ENCODE measurements at regions not wholly inside any gene's neighbourhood (a gene's known extent, or its start where the extent isn't known, plus 50 kb on each side); places are given as distances from the start of the nearest gene placed in this dataset.

DNA sequence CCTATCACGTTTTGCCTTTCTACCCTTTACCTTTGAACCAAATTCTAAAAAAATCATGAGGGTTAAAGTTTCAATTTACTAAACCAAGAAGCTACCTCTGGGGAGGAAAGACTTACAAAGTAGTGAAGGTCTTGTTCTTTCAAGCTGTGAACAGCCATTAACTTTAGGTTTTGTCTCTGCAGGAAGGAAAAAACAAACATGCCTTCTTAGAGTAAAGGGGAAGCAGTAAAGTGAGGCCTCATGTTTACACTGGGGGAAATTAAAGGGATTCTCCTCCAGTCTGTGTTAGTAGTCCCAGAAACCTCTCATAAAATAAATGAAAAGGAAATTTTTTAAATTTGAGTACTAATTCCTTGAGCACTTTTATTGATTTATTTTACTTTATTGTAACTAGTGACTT lies 780.2 kb upstream of the ADGRL2 start:
- H3K4me3 ChIP-seq (ENCODE audit: low read length): no peak overlapping the region
- no peak for TF ChIP-seq ZNF274 (IDR thresholded peaks at IDR 0.05; ENCODE audit: low read depth, low read length)

DNA sequence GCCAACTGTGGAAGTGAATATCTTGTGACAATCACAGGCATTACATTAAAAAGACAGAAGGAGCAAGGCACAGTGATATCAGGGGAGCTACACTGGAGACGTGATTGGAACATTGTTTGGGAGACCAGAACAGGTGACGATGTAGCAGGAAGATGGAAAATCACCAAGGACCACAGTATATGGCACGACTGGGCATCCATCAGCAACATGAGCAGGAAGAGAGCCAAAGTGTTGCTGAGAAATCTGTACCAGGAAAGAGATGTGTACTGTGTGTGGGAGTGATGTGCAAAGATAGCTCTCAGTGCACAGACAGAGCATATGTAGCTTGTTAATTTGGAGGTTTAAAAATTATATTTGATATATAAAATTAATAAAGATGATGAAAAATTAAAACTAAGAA lies 790.6 kb upstream of the ADGRL2 start:
- H3K4me3 ChIP-seq (ENCODE audit: low read length): no peak overlapping the region
- no peak for TF ChIP-seq ZNF274 (IDR thresholded peaks at IDR 0.05; ENCODE audit: low read depth, low read length)

DNA sequence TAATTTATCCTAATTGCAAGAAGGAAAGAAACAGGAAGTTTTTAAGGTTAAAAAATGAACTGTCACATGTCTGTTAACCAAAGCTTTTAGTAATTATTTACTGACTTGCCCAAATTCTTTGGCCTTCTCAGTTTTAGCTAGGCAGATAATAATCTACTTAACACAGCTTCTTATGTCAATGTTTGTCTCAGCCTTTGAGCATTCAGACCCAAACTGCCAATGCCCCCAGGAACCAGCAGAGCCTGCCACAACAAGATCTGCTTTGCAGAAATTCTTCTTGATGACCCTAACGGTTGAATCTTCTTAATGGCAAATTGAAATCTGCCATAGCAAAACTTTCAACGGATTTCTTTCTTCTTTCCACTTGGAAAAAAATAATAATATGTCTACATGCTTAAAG lies 792.4 kb upstream of the ADGRL2 start:
- no peak for TF ChIP-seq ZNF274 (IDR thresholded peaks at IDR 0.05; ENCODE audit: low read depth, low read length)
- H3K4me3 ChIP-seq (ENCODE audit: low read length): no peak overlapping the region

DNA sequence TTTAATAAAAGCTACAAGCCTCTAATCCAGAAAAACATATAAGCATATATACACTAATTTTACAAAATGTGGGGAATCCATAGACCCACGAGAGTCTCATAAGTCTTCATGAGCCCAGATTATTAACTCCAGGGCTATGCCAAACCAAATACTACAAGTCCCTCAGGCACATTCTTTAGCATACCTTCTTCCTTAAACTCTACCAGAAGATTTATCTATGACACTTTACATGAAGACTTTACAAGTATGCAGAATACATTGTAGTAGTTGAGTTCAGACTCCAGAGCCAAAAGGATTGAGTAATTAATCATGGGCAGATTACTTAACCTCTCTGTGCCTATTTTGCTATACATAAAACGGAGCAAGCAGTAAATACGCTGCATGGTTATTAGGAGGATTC lies 793.7 kb upstream of the ADGRL2 start:
- no peak overlapping the region for H3K4me3 ChIP-seq (ENCODE audit: low read length)
- no peak for TF ChIP-seq ZNF274 (IDR thresholded peaks at IDR 0.05; ENCODE audit: low read depth, low read length)

DNA sequence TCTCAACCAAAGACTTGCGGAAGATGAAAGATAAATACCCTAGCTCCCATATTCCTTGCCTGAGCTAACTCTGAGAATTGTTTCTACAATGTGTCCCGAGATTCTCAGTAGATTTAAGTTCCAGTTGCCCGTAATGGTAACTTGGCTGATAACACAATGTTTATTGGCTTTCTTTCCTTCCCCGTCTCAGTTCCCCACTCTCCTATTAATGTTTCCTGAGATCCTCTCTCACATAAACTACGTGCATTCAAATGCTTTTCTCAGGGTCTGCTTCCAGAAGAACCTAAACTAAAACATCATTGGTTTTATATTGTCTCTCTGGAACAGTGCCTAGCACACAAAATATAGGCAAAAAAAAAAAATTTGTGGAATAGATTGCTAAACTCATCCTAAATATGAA lies 794.2 kb upstream of the ADGRL2 start:
- TF ChIP-seq ZNF274 (IDR thresholded peaks at IDR 0.05; ENCODE audit: low read depth, low read length): no peak
- H3K4me3 ChIP-seq (ENCODE audit: low read length): no peak overlapping the region

DNA sequence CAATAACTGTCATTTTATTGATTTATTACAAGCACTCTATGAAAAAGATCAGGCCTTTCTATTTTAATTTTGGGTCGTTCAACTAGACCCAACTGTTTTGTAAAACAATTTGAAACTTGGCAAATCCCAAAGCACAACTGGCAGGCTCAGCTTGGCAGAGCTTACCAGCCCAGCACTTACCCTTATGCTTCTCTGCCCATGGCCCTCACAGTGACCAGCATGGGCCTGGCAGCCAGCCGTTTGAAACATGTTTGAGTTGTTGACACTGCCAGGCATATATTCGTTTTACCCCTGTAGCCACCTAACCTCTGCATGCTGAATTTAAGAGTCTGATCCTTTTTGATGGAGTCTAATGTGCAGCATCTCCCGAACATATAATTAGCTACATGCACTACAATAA lies 796.7 kb upstream of the ADGRL2 start:
- H3K4me3 ChIP-seq (ENCODE audit: low read length): no peak overlapping the region
- no peak for TF ChIP-seq ZNF274 (IDR thresholded peaks at IDR 0.05; ENCODE audit: low read depth, low read length)

DNA sequence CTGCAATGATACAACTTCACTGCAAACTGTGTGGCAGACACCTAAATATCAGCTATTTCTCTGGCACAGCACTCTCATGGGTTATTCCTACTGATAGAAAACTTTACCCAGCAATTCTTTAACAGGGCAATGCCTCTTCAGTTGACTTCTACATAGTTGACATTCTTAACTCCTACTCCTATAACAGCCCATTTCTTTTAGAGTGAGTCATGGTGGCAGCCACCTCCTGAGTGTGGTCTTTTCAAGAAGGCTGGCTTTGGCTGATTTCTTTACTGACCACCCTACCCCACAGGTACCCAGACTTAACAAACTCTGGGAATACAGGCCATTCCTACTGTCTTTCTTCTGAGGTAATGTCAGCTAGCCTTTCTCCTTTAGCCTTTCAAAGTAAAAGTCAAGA lies 805.8 kb upstream of the ADGRL2 start:
- no peak overlapping the region for H3K4me3 ChIP-seq (ENCODE audit: low read length)
- no peak for TF ChIP-seq ZNF274 (IDR thresholded peaks at IDR 0.05; ENCODE audit: low read depth, low read length)

DNA sequence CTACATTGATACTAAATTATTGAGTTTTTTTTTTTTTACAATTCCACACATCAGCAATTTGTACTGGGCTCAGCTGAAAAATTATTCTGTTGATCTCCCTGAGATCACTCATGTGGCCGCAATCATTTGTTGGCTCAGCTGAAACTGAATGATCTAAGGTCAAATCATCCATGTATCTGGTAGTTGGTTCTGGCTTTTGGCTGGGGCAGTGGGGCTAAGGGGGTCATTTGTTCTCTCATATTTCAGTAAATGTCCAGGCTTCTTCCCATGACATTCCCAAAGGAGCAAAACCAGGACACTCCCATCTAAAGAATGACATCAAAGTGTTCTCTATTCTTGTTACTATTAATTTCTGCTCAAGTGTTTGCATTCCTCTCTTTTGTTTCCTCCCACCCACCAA lies 806.7 kb upstream of the ADGRL2 start:
- H3K4me3 ChIP-seq (ENCODE audit: low read length): no peak overlapping the region
- no peak for TF ChIP-seq ZNF274 (IDR thresholded peaks at IDR 0.05; ENCODE audit: low read depth, low read length)

DNA sequence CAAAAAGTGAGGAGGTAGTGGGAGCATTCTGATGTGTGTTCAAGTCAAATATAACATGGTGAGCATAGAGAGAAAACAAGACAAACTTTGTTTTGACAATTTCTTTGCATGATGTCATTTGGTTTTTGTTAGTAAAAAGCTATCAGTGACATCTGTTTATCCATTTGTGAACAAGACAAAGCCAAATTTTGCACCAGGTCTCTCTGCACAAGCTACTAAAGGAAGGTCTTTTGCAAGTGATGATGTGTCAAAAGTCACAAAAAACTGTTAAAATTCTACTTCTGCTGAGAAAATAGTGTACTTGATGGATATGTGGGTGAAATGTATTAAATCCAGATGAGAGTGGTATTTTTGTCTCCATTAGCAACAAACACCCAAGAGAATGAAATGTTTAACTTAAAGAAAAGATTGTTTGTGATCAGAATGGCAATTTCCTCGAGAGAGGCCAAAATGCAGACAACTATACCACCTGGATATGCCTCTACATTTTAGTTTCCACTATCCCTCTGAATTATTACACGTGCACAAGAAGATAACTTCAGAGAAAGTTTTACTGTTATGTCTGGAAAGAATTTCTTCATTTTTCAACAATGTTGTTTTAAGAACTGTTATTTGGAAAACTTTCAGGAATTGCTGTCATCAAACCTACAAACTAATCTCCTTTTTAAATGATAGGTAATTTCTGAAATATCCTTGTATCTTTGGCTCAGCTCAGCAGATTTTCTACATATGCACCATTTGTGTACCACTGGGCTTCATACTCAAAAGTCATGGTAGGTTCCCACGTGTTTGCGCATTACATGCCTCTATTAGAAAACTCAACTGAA lies 807.4 kb upstream of the ADGRL2 start:
- no peak overlapping the region for H3K4me3 ChIP-seq (ENCODE audit: low read length)

DNA sequence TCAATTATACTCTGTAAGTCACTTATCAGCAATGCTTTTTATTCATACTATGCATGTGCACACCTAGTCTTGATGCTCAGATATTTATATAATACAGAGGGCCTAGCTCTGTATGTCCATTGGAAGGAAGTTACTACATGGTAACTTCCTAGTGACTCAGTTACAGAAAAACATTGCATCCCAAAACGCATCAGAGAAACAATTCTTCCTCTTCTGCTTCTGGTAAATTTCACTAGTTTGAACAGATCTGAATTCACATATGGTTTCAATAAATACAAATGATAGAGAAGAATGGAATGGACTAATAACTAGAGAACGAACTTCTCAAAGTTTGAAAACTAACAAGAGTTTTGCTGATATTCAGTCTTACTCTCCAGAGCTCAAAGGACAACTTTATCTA lies 811.3 kb upstream of the ADGRL2 start:
- no peak overlapping the region for H3K4me3 ChIP-seq (ENCODE audit: low read length)
- no peak for TF ChIP-seq ZNF274 (IDR thresholded peaks at IDR 0.05; ENCODE audit: low read depth, low read length)

More for the DNA sequence above, 807.4 kb upstream of the ADGRL2 start:
- TF ChIP-seq ZNF274 (IDR thresholded peaks at IDR 0.05; ENCODE audit: low read depth, low read length): no peak

DNA sequence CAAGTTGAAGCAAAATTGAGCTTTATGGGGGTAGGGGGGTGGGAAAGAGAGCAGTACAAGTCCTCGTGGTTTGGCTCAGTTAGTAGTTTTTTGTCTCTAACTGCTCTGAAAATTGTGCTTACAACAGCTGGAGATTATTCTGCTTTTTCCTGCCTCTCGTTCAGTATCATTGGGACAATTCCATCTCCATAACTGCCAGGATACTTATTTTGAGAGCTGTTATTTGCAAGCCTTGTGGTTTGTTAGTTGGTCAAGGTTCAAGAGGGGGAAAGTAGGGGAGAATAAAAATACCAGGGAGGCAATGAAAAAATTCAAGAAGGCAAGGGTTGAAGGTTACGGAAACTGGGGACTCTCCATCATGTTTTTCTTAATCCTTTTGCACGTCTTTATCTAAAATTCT lies 811.8 kb upstream of the ADGRL2 start:
- TF ChIP-seq ZNF274 (IDR thresholded peaks at IDR 0.05; ENCODE audit: low read depth, low read length): no peak

DNA sequence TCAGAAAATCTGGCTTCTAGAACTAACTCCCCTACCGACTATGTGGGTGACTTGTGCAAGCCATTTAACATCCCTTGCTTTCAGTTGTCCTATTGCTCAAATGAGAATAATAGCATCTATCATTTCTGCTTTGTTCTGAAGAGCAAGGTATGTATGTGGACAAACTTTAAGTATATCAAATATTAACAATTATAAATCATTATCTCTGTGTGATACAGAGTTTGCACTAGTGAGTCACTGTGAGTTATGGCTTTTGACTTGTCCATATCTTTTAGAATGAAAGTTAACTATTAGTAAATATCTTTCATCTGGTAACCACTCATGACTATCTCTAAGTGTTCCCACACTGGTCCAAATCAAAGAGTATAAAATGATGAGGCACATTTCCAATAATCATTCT lies 812.9 kb upstream of the ADGRL2 start:
- no peak for TF ChIP-seq ZNF274 (IDR thresholded peaks at IDR 0.05; ENCODE audit: low read depth, low read length)
- no peak overlapping the region for H3K4me3 ChIP-seq (ENCODE audit: low read length)

More for the DNA sequence above, 811.8 kb upstream of the ADGRL2 start:
- H3K4me3 ChIP-seq (ENCODE audit: low read length): no peak overlapping the region

DNA sequence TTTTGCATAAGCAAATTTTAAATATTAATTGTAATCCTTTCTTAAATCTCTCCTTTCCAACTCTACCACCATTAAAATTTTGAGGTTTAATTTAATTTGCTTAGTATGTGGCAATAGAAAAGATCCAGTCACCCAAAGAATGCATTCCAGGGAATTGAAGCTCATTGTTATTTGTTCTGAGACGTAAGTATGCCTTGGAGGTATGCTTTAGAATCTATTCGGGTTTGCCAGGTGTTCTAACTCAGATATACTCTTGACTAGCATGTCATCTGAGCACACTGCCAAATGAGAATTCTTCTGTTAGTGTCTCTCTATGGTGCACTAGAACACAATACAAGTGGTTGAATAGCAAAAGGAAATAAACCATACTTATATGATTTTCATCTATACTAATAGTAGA lies 813.6 kb upstream of the ADGRL2 start:
- no peak overlapping the region for H3K4me3 ChIP-seq (ENCODE audit: low read length)
- no peak for TF ChIP-seq ZNF274 (IDR thresholded peaks at IDR 0.05; ENCODE audit: low read depth, low read length)

DNA sequence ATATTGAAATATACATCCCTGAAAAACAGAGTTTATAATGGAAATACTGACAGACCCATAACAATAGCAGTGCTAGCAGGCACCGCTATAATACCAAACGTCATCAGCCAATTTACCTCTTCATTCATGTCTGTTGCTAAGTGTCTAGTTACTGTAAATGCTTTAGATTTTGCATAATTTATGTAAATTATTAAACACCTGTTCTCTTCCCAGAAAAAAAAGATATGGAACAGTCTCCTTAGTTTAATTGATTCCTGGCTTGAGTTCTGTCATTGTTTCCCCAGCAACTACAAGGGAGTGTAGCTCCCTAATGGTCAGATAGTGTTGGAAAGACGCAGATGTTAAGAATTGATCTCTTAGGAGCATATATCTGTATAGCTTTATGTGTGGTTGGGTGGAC lies 817.9 kb upstream of the ADGRL2 start:
- H3K4me3 ChIP-seq (ENCODE audit: low read length): no peak overlapping the region
- TF ChIP-seq ZNF274 (IDR thresholded peaks at IDR 0.05; ENCODE audit: low read depth, low read length): no peak

DNA sequence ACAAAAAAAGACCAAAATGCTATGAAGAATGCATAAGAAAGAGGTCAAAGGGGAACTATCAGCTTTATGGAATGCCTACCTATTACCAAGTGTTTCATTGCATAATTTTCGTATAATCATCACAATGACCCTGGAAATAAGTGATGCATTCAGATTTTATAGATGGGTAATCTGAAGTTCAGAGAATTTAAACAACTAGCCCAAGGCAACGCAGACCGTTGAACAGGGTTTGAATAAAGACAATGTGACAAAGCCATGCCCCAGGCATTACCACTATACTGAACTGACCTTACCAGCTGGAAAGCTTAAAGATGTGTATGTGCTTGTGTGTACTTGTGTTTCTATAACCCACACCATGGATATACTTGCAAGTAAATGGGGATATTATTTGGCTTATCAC lies 827.6 kb upstream of the ADGRL2 start:
- no peak overlapping the region for H3K4me3 ChIP-seq (ENCODE audit: low read length)
- TF ChIP-seq ZNF274 (IDR thresholded peaks at IDR 0.05; ENCODE audit: low read depth, low read length): no peak

DNA sequence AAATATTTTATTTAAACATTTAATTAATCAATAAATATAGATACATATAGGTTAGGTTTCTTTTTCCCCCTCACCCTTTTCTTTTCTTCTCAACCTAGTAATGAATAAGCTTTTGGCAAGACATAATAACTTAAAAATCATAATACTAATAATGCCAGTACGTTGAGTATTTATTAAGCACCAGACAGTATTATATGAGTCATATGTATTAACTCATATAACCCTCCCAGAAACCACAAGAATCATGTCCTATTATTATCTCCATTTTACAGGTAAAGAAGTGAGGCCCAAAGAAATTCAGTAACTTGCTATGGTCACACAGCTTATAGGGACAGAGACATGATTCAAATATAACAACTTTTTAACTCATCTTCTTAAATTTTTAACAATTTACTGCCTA lies 834.5 kb upstream of the ADGRL2 start:
- H3K4me3 ChIP-seq (ENCODE audit: low read length): no peak overlapping the region

More for the DNA sequence above, 834.5 kb upstream of the ADGRL2 start:
- no peak for TF ChIP-seq ZNF274 (IDR thresholded peaks at IDR 0.05; ENCODE audit: low read depth, low read length)
